HepG2 (cell line): ENCODE measurements at regions not wholly inside any gene's neighbourhood (a gene's known extent, or its start where the extent isn't known, plus 50 kb on each side); places are given as distances from the start of the nearest gene placed in this dataset.

Experiments
- ARNT ChIP-seq: fragments of 450-650 bp; IDR thresholded peaks from 2 replicates; pipeline ENCODE4 v1.6.1; 2017
- HOXA5 ChIP-seq: sonication (generic); formaldehyde crosslinking; IDR thresholded peaks from 2 replicates; pipeline ENCODE4 v1.4.0; 2020; ENCODE audit warnings: missing genetic modification reagents
- KDM5B ChIP-seq: sonication (generic); formaldehyde crosslinking; IDR thresholded peaks from 2 replicates; pipeline ENCODE4 v1.4.0; 2020; ENCODE audit warnings: missing genetic modification reagents, mild to moderate bottlenecking, borderline replicate concordance
- NR2C2 ChIP-seq: sonication (generic); formaldehyde crosslinking; IDR thresholded peaks from 2 replicates; pipeline ENCODE4 v1.4.0; 2020; ENCODE audit warnings: missing genetic modification reagents, mild to moderate bottlenecking, moderate library complexity, borderline replicate concordance
- PLRG1 ChIP-seq: fragments of 450-650 bp; conservative IDR thresholded peaks from 2 replicates; pipeline ENCODE4 v1.6.1; 2016
- RXRA ChIP-seq: sonication (generic); formaldehyde crosslinking; IDR thresholded peaks from 2 replicates; pipeline ENCODE4 v1.5.1; 2020; ENCODE audit warnings: missing genetic modification reagents
- SPEN ChIP-seq: sonication (generic); formaldehyde crosslinking; IDR thresholded peaks from 2 replicates; pipeline ENCODE4 v1.5.1; 2020; ENCODE audit warnings: low read depth, mild to moderate bottlenecking, missing genetic modification reagents
- ZNF12 ChIP-seq: sonication (generic); formaldehyde crosslinking; IDR thresholded peaks from 2 replicates; pipeline ENCODE4 v1.5.0; 2020; ENCODE audit warnings: missing genetic modification reagents
- ZNF713 ChIP-seq: sonication (generic); formaldehyde crosslinking; IDR thresholded peaks from 2 replicates; pipeline ENCODE4 v1.4.0; 2020; ENCODE audit warnings: mild to moderate bottlenecking, missing genetic modification reagents
- ZNF792 ChIP-seq: IDR thresholded peaks from 2 replicates; pipeline ENCODE4 v1.6.1; 2016
- ZSCAN30 ChIP-seq: sonication (generic); formaldehyde crosslinking; IDR thresholded peaks from 2 replicates; pipeline ENCODE4 v1.5.0; 2020; ENCODE audit warnings: mild to moderate bottlenecking, missing genetic modification reagents
- ZZZ3 ChIP-seq: sonication (generic); formaldehyde crosslinking; IDR thresholded peaks from 2 replicates; pipeline ENCODE4 v1.4.0; 2020; ENCODE audit warnings: missing genetic modification reagents, mild to moderate bottlenecking, borderline replicate concordance
- TF ChIP-seq, protein P1 (sequence below): sonication (generic); formaldehyde crosslinking; IDR thresholded peaks from 2 replicates; pipeline ENCODE4 v1.4.0; 2020; ENCODE audit warnings: missing genetic modification reagents, borderline replicate concordance
- TF ChIP-seq, protein P2 (sequence below): sonication (generic); formaldehyde crosslinking; IDR thresholded peaks from one replicate; pipeline ENCODE4 v1.5.1; 2020; ENCODE audit warnings: mild to moderate bottlenecking, missing genetic modification reagents; ENCODE audit errors: not compliant biosample characterization
- TF ChIP-seq, protein P3 (sequence below): sonication (generic); formaldehyde crosslinking; IDR thresholded peaks from 2 replicates; pipeline ENCODE4 v1.5.1; 2020; ENCODE audit warnings: missing genetic modification reagents, mild to moderate bottlenecking, borderline replicate concordance

DNA sequence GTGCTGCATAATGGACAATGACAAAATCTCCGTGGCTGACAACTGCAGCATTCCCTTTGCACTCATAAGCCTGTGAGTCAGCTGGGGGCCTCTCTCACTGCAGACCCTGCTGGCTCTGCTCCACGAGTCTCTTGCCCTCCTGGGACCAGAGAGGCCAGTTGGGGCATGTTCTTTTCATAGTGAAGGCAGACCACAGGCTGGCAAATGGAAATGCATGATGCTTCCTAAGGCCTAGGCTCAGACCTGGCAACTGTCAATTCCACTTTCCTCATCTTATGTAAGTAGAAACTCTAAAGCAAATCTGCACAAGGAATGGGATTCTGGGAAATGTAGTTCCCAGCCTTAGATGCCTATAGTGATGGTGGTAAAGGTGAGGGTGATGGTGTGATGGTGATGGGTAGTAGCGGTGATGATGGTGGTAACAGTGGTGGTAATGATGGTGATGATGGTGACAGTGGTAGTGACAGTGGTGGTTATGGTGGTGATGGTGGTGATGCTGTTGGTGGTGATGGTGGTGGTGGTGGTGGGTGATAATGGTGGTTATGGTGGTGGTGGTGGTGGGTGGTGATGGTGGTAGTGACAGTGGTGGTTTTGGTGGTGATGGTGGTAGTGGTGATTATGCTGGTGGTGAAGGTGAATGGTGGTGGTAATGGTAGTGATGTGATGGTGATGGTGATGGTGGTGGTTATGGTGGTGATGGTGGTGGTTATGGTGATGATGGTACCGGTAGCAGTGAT is 185.8 kb upstream of the ARL4C start (continued):
- TF ChIP-seq, protein P1, sequence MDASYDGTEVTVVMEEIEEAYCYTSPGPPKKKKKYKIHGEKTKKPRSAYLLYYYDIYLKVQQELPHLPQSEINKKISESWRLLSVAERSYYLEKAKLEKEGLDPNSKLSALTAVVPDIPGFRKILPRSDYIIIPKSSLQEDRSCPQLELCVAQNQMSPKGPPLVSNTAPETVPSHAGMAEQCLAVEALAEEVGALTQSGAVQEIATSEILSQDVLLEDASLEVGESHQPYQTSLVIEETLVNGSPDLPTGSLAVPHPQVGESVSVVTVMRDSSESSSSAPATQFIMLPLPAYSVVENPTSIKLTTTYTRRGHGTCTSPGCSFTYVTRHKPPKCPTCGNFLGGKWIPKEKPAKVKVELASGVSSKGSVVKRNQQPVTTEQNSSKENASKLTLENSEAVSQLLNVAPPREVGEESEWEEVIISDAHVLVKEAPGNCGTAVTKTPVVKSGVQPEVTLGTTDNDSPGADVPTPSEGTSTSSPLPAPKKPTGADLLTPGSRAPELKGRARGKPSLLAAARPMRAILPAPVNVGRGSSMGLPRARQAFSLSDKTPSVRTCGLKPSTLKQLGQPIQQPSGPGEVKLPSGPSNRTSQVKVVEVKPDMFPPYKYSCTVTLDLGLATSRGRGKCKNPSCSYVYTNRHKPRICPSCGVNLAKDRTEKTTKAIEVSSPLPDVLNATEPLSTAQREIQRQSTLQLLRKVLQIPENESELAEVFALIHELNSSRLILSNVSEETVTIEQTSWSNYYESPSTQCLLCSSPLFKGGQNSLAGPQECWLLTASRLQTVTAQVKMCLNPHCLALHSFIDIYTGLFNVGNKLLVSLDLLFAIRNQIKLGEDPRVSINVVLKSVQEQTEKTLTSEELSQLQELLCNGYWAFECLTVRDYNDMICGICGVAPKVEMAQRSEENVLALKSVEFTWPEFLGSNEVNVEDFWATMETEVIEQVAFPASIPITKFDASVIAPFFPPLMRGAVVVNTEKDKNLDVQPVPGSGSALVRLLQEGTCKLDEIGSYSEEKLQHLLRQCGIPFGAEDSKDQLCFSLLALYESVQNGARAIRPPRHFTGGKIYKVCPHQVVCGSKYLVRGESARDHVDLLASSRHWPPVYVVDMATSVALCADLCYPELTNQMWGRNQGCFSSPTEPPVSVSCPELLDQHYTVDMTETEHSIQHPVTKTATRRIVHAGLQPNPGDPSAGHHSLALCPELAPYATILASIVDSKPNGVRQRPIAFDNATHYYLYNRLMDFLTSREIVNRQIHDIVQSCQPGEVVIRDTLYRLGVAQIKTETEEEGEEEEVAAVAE (CRISPR knock-in tag): no peak
- TF ChIP-seq ZZZ3 (CRISPR knock-in tag): no peak
- TF ChIP-seq ZSCAN30 (CRISPR knock-in tag): no peak
- no peak for TF ChIP-seq ZNF713 (CRISPR knock-in tag)
- no peak for TF ChIP-seq SPEN
- TF ChIP-seq ARNT: no peak
- TF ChIP-seq, protein P2, sequence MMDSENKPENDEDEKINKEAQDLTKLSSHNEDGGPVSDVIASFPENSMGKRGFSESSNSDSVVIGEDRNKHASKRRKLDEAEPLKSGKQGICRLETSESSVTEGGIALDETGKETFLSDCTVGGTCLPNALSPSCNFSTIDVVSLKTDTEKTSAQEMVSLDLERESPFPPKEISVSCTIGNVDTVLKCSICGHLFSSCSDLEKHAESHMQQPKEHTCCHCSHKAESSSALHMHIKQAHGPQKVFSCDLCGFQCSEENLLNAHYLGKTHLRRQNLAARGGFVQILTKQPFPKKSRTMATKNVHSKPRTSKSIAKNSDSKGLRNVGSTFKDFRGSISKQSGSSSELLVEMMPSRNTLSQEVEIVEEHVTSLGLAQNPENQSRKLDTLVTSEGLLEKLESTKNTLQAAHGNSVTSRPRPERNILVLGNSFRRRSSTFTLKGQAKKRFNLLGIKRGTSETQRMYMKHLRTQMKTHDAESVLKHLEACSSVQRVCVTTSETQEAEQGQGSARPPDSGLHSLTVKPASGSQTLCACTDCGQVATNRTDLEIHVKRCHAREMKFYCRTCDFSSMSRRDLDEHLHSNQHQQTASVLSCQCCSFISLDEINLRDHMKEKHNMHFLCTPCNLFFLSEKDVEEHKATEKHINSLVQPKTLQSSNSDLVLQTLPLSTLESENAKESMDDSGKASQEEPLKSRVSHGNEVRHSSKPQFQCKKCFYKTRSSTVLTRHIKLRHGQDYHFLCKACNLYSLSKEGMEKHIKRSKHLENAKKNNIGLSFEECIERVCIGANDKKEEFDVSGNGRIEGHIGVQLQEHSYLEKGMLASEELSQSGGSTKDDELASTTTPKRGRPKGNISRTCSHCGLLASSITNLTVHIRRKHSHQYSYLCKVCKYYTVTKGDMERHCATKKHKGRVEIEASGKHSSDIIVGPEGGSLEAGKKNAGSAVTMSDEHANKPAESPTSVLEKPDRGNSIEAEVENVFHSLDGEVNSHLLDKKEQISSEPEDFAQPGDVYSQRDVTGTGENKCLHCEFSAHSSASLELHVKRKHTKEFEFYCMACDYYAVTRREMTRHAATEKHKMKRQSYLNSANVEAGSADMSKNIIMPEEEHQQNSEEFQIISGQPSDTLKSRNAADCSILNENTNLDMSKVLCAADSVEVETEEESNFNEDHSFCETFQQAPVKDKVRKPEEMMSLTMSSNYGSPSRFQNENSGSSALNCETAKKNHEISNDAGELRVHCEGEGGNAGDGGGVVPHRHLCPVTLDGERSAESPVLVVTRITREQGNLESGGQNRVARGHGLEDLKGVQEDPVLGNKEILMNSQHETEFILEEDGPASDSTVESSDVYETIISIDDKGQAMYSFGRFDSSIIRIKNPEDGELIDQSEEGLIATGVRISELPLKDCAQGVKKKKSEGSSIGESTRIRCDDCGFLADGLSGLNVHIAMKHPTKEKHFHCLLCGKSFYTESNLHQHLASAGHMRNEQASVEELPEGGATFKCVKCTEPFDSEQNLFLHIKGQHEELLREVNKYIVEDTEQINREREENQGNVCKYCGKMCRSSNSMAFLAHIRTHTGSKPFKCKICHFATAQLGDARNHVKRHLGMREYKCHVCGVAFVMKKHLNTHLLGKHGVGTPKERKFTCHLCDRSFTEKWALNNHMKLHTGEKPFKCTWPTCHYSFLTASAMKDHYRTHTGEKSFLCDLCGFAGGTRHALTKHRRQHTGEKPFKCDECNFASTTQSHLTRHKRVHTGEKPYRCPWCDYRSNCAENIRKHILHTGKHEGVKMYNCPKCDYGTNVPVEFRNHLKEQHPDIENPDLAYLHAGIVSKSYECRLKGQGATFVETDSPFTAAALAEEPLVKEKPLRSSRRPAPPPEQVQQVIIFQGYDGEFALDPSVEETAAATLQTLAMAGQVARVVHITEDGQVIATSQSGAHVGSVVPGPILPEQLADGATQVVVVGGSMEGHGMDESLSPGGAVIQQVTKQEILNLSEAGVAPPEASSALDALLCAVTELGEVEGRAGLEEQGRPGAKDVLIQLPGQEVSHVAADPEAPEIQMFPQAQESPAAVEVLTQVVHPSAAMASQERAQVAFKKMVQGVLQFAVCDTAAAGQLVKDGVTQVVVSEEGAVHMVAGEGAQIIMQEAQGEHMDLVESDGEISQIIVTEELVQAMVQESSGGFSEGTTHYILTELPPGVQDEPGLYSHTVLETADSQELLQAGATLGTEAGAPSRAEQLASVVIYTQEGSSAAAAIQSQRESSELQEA (CRISPR knock-in tag): no peak
- TF ChIP-seq RXRA (CRISPR knock-in tag): no peak
- no peak for TF ChIP-seq ZNF12 (CRISPR knock-in tag)
- TF ChIP-seq, protein P3, sequence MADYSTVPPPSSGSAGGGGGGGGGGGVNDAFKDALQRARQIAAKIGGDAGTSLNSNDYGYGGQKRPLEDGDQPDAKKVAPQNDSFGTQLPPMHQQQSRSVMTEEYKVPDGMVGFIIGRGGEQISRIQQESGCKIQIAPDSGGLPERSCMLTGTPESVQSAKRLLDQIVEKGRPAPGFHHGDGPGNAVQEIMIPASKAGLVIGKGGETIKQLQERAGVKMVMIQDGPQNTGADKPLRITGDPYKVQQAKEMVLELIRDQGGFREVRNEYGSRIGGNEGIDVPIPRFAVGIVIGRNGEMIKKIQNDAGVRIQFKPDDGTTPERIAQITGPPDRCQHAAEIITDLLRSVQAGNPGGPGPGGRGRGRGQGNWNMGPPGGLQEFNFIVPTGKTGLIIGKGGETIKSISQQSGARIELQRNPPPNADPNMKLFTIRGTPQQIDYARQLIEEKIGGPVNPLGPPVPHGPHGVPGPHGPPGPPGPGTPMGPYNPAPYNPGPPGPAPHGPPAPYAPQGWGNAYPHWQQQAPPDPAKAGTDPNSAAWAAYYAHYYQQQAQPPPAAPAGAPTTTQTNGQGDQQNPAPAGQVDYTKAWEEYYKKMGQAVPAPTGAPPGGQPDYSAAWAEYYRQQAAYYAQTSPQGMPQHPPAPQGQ (CRISPR knock-in tag): no peak
- no peak for TF ChIP-seq PLRG1
- no peak for TF ChIP-seq ZNF792 (CRISPR knock-in tag)
- TF ChIP-seq KDM5B (CRISPR knock-in tag): no peak
- no peak for TF ChIP-seq NR2C2
- no peak for TF ChIP-seq HOXA5 (CRISPR knock-in tag)
